ENCODE measurements at regions not wholly inside any gene's neighbourhood (a gene's known extent, or its start where the extent isn't known, plus 50 kb on each side); places are given as distances from the start of the nearest gene placed in this dataset.

DNA sequence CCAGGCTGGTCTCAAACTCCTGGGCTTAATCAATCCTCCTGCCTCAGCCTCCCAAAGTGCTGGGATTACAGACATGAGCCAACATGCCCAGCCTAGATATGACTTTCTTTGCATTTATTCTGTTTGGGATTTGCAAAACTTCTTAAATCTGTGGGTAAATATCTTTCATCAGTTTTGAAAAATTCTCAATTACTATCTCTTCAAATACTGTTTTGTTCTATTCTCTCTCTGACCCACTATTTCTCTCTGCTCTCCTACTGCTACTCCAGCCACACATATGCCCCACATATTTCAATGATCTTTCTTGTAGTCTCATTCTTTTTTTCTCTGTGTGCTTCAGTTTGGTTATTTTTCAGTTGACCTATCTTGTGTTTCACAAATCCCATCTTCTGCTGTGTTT lies 205.1 kb downstream of the CHIC2 start:
- no peaks in the 10 kb centered on the region for H3K27me3 ChIP-seq (ENCODE audit: low read depth)
- no peak for ATAC-seq
- peaks cover 3% of the 10 kb centered on the region for H3K4me1 ChIP-seq

DNA sequence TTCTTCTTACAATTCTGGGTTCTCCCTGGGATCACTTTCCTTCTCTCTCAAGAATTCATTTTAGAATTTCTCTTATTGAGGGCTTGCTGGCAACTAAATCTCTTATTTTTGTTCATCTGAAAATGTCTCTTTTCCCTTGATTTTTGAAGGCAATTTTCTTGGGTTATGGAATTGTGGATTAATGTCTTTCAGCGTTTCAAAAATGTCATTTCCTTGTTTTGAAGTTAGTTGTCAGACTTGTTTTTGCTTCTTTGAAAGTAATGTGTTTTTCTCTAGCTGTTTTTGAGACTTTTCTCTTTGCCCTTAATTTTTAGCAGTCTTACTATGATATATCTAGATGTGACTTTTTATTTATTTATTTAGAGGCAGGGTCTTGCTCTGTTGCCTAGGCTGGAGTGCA lies 205.7 kb downstream of the CHIC2 start:
- no peak for DNase-seq
- Histone ChIP-seq H3K4me1 (peaks cover 3% of the 10 kb centered on the region), H3K27ac (no peak overlapping the region), H3K36me3 (no peaks in the 10 kb centered on the region), H3K4me3 (no peak overlapping the region), H3K9me3 (no peaks in the 10 kb centered on the region), H3K27me3 (ENCODE audit: low read depth) (no peaks in the 10 kb centered on the region)
- no peak for ATAC-seq
- TF ChIP-seq CTCF (IDR thresholded peaks at IDR 0.05) = no peak
- intact Hi-C loops (cut with DNase I) = no loop called here

More for the DNA sequence above, 205.1 kb downstream of the CHIC2 start:
- Histone ChIP-seq H3K27ac (no peak overlapping the region), H3K4me3 (no peak overlapping the region), H3K36me3 (no peaks in the 10 kb centered on the region), H3K9me3 (no peaks in the 10 kb centered on the region)
- no peak for TF ChIP-seq CTCF (IDR thresholded peaks at IDR 0.05)
- intact Hi-C loops (cut with DNase I) = no loop called here
- DNase-seq = no peak

DNA sequence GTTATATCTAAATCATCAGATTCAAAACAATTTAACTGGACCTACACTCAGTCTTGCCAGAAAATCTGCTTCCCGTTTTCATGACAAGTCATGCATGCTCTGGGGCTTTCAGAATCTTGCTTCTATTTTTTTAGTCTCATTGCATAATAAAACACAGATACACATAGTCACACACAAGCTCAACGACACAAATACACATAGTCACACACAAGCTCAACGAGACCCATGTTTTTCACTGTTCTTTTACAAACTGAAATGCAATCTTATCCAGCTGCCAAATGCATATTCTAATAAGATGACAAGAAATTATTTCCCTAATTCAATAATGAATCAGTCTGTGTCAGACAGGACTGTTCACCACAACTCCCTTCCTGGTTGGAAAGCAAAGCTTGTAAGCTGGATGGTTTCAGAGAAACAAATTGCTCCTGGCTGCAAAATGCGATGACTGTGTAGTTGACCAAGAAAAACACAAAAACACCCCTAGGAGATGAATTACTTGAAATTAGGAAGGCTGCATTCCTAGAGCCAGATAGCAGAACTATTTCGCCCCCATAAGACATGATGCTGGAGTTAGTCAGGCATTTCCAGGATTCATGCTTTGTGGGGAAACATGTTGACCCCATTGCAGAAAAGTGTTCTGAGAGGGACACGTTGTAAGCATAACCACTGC lies 208.7 kb downstream of the CHIC2 start:
- ATAC-seq (peak; percentile 42 to 55), DNase-seq (no peak)
- Histone ChIP-seq H3K9me3 (no peaks in the 10 kb centered on the region), H3K27ac (peak overlapping the region; percentile 48), H3K4me1 (no peaks in the 10 kb centered on the region), H3K4me3 (no peak overlapping the region), H3K36me3 (no peaks in the 10 kb centered on the region), H3K27me3 (ENCODE audit: low read depth) (no peaks in the 10 kb centered on the region)
- no peak for TF ChIP-seq CTCF (IDR thresholded peaks at IDR 0.05)
- intact Hi-C loops (cut with DNase I) = no loop called here

DNA sequence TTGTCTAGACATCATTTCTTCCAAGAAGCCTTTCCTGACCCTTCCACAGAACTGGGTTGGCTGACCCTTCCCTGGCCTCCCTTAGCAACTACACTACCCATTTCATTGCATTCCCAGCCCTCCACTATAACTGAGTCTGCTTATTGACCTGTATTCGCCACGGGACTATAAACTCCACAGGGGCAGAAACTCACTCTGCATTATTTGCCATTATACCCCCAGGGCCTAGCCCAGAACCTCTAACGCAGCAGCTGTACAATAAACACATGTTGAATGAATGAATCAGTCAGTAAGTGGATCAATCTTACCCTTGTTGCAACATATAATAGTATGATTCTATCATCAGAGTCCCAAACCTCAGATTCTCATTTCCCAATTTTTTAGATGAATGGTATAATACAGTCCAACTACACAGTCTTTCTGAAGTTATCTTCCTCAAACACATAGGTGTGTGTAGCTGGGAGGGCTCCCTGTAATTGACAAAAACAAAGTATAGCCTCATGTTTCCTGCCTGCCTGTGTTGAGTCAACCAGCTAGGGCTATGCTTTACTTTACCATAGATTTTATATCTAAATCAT lies 209.3 kb downstream of the CHIC2 start:
- TF ChIP-seq CTCF (IDR thresholded peaks at IDR 0.05) = no peak
- DNase-seq (no peak), ATAC-seq (no peak)
- intact Hi-C loops (cut with DNase I) = no loop called here
- no peaks in the 10 kb centered on the region for H3K36me3 ChIP-seq
- H3K4me1 ChIP-seq = no peaks in the 10 kb centered on the region
- H3K27ac ChIP-seq = no peak overlapping the region
- no peaks in the 10 kb centered on the region for H3K9me3 ChIP-seq
- H3K27me3 ChIP-seq (ENCODE audit: low read depth) = no peaks in the 10 kb centered on the region
- no peak overlapping the region for H3K4me3 ChIP-seq

DNA sequence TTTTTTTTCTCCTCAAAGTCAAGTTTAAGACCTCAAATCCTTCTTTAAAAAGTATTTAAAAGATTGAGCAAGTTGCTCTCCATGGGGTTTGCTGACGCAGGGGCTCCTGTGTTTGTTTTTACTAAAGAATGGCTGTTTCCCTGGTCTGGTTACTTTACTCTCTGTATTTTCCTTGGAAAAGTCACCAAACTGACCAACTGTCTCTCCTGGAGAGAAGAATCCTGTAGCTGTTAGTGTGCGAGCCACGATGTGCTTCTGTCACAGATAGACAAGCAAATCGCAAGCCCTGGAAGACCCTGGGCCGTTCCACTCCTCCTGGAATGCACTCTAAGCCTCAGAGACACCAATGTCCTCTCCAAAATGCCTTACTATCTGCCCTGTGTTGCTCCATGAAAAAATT lies 212.1 kb downstream of the CHIC2 start:
- Histone ChIP-seq H3K36me3 (no peaks in the 10 kb centered on the region), H3K4me1 (no peaks in the 10 kb centered on the region), H3K9me3 (no peaks in the 10 kb centered on the region), H3K27ac (no peak overlapping the region), H3K4me3 (no peak overlapping the region), H3K27me3 (ENCODE audit: low read depth) (no peaks in the 10 kb centered on the region)
- intact Hi-C loops (cut with DNase I) = no loop called here
- ATAC-seq = no peak
- no peak for TF ChIP-seq CTCF (IDR thresholded peaks at IDR 0.05)
- no peak for DNase-seq
